GM19463 (cell line): ENCODE measurements at regions not wholly inside any gene's neighbourhood (a gene's known extent, or its start where the extent isn't known, plus 50 kb on each side); places are given as distances from the start of the nearest gene placed in this dataset.

Experiments
- ATAC-seq: cut with Tn5 transposase; IDR thresholded peaks from one replicate; pipeline ENCODE4 v1.9.1; 2021; ENCODE audit warnings: mild to moderate bottlenecking, moderate library complexity; ENCODE audit not compliant: unreplicated experiment

GRCh38 chr2:20539776-20540586 is 93.1 kb downstream of the RHOB start:
- no peak for ATAC-seq

DNA sequence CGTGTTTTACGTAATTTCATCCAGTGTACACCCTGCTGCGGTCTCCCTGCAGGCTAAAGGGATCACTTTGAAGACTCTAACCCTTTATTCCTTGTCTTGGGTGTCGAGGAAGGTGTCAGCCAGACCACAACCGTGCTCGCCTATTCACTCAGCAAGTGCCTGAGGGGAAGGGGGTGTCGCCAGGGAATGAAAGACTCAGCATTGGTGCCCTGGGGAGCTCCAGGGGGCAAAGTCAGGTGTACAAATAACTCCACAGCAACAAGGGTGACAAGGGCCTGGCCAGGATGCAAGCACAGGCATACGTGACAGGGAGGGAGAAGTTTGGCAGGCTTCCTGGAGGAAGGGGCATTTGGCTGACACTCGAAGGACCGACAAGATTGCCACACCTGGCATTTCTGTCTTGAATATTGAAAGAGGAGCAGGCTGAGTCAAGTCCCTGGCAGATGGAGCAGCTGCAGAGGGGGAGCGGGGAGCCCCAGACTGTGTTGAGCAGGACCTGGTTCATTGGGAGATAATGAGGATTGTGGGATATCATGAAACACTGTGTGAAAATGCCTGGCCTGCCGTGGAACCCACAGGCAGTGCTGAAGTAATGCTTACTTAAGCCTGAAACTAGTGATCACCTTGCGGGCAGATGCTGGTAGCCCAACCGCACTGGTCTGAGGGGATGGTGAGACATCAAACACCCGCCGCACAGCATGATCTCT is 93.9 kb downstream of the RHOB start:
- no peak for ATAC-seq

GRCh38 chr2:20541294-20541640 is 94.4 kb downstream of the RHOB start:
- ATAC-seq, result no peak

DNA sequence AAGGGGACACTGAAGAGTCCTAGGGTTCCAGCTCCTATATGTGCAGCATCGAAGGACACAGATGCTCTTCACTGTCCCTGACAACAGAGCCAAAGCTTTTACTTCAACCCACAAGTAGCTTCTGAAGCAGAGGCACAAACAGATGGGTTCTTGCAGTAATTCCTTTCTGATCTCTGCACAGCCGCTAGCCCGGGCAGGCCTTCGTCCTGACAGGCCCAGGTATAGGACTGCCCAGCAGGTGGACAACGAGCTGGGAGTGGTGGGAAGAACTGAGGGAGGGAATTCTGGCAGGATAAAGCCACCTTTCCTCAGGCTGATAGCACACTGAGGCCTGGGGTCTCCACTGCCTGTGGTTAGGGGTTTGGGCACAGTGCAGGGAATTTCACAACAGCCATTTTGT is 94.8 kb downstream of the RHOB start:
- no peak for ATAC-seq

GRCh38 chr2:20542269-20542668 is 95.4 kb downstream of the RHOB start:
- ATAC-seq, result no peak

DNA sequence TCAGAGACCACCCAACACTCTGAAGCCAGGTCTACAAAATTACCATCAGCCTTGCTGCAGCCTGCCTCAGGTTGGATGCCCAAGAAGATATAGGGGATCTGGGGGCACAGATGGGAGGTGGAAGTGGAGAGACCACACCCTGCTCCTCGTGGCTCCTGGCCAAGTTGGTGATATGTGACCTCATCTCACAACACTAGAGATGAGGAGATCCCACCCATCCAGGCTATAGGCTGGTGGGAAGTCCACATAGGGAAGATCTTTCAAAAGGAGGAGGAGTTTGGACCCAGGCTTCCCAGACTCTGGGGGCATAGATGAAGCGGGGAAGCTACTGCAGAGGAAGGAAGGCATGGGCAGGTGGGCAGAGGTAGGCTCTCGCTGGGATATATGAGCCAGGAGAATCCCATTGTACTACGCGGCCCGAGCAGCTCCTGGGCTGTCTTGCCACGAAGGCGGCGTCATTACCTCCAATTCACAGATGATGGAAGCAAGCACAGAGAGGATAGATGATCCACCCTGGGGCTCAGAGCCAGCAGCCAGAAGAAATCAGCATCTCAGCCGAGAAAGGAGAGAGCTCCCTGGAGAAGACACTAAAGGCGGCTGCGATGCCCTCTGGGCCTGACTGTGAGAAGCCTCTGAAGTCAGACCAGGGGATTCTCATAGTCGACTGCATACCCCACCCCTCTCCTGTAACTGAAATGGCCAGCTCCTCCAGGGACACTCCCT is 96.0 kb downstream of the RHOB start:
- no peak for ATAC-seq

DNA sequence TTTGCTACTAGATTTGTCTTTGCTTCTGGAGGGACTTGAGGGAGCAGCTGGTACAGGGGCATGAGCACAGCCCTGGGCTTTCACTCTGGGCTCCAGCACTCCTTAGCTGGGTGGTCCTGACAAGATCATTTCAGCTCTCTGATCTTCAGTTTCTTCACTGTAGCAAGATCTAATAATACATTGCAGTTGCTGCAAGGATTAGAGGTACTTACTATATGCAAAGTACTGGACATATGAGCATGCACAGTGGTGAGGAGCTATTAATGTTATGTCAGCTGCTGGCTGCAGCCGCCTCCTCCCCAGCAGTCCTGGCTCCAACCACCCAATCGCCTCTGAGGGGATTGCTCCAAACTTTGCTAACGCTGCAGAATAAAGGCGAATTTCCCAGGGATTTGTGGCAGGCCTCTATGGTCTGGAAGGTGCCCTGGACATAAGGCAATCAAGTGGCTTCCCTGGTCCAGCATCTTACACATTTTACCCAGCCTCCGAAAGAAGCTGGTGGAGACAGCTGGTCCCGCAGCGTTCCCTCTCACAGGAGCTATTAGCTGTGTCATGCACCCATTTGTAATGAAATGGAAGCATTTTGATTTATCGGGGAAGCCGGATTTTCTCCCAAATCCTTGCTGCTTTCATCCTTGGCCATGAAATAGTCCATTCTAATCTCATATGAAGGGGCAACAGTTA is 96.7 kb downstream of the RHOB start:
- ATAC-seq, result no peak

- ATAC-seq, result no peak
These were observed 97.4 kb downstream of the RHOB start for GRCh38 chr2:20544153-20544747.

DNA sequence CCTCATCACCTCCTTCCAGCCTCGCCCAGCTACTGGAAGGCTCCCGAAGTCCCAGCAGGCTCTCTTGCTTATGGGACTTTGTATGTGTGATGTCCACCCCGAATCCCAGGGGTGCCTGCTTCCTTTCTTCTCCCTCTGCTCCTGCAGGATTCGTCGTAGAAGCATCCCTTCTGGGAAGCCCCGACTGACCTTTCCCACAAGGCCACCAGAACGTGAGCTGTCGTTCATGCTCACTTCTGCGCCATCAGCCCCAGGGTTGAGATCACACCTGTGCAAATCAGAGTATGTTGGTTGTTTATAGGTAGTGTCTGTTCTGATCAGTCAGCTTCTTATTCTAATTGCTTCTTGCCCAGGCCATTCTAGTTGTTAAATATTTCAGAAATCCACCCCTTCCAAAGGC is 101.8 kb downstream of the HS1BP3 start:
- no peak for ATAC-seq

DNA sequence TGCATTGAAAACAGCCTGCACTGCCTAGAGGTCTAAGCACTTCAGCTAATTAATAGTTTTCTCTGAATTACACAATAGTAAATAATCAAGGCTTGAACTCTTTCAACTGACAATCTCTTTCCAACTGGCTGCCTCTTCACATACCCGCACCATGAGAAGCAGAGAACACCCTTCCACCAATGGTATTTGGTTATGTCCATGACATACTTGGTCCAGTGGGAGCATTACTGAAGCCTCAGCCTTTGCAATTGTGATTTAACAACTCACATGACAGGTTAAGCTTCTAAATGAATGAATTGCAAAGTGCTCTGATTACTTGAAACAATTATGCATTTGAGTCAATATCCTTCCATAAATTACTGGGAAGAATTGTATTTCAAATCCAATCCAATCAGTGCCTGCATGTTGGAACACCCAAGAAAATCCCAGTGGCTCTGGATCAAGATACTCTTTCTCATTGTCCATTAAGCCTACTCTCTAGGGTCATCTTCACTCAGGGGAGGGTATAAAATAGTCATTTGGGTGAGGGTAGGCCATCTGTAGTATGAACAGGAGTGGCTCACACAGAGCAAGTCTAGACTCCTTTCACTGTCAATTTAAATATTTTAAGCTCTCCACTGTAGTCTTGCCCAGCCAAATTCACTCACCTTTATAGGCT is 101.1 kb downstream of the HS1BP3 start:
- no peak for ATAC-seq

GRCh38 chr2:20551260-20551944 is 99.5 kb downstream of the HS1BP3 start:
- no peak for ATAC-seq

DNA sequence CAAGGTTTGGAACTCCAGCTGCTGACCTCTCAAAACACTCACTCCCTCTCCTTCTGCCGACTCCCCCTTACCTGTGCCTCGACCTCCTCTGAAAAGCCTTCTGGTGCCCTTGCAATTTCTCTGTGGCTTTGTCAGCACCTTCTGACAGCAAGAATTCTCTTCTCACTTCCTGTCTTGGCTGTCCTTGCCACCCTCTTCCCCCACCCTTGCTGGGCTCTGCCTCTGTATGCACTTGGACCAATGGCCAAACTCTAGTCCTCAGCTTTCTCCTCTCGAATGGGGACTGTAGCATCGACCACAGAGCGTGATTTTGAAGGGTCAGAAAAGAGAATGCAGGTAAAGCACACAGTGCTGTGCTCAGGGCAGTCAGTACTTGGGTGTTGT is 99.0 kb downstream of the HS1BP3 start:
- ATAC-seq, result no peak

GRCh38 chr2:20552847-20553246 is 98.1 kb downstream of the HS1BP3 start:
- no peak for ATAC-seq

DNA sequence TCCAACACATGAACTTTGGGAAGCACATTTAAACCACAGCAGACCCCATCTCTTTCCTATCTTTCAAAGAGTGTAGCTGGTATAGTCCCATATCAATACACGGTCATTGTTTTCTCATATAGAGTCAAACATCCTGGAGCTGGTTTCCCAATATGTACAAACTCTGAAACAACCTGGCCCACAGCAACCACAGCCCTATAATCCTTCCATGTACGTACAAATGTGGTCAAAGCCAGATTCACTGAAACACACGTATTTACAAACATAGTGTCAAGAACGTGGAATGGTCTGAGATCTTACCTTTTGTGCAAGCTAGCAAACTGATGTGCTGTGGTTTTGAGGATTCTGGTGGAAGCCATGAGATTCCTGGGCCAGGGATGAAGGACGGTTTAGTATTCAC is 97.3 kb downstream of the HS1BP3 start:
- no peak for ATAC-seq

GRCh38 chr2:20555954-20556353 is 94.9 kb downstream of the HS1BP3 start:
- ATAC-seq, result no peak

DNA sequence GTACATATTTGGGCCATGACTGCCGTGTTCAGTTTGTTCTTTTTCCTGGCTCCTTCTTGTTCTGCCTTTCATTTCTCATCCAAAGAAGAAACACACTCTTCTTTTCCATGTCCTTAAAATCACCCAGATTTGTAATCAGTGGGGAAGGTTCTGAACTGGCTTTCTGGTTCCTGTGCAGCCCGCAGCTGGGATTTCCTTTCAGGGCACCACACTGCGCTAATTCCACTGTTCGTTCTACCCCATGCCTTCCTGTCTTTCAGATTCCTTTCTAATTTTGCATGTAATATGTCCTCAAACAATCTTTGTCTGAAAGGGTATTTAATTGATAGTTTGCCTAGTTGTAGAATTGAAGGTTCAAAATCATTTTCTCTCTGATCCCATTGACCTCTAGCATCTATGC is 94.1 kb downstream of the HS1BP3 start:
- no peak for ATAC-seq

GRCh38 chr2:20557226-20557625 is 93.7 kb downstream of the HS1BP3 start:
- no peak for ATAC-seq

GRCh38 chr2:20557635-20558034 is 93.3 kb downstream of the HS1BP3 start:
- ATAC-seq, result no peak

DNA sequence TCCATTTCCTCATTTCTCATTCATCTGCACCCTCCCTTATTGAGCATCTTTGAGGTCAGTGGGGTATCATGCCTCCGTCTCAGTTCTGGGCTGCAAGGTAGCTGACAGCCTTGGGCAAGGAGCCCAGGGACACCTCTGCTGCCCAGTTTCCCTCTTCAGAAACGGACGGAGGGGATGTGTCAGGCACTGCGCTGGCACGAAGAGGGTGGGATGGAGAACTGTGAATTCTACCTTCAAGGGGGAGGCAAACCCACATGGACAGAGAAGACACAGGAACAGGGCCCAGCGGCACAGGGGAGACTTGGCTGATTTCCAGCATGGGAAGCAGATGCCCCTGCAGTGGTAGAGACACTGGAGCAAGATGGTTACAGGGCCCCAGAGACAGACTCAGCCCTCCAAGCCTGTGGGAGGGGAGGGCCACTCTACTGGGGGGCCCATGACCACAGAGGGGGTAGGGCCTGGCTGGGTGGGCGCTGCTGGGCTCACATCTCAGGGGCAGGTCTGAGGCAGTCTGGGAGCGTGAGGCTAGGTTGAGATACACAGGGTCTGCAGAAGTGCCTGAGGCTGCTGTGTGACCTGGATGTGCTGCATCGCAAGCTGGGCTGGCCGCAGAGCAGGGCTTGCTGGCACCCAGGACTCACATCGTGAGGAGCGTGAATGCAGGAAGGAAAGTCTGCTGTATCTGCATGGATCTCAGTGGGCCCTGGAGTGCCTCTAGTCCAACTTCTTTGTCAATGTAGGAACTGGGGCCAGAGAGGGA is 92.3 kb downstream of the HS1BP3 start:
- ATAC-seq, result no peak
